ENCODE measurements at regions not wholly inside any gene's neighbourhood (a gene's known extent, or its start where the extent isn't known, plus 50 kb on each side); places are given as distances from the start of the nearest gene placed in this dataset.

DNA sequence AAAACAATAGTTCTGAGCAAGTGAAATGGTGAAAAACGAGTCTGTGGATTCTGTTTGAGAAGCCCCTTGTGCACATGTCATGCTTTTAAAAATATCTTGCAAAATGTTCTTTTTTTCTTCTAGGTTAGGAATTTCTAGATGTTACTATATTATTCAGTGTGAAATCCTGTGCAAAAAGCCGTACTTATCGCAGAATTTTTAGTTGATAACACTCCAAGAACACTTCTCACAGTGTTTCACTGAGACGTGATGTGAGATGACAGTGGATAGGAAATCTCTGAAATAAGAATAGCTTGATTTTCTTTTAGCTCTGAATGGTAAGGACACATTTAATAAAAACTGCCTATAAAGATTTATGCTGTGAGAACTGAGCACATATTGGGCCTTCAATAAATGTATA lies 234.5 kb downstream of the SNAPC1 start:
- Mint-ChIP-seq H3K27ac (ENCODE audit: unreplicated experiment) (no peak overlapping the region), H3K9me3 (ENCODE audit: unreplicated experiment) (no peaks in the 10 kb centered on the region), H3K4me3 (ENCODE audit: unreplicated experiment) (no peak overlapping the region), H3K36me3 (ENCODE audit: insufficient read depth, unreplicated experiment) (no peaks in the 10 kb centered on the region), H3K4me1 (ENCODE audit: low read depth, unreplicated experiment) (no peaks in the 10 kb centered on the region), H3K27me3 (ENCODE audit: insufficient read depth, unreplicated experiment) (peaks cover 2% of the 10 kb centered on the region)
- TF ChIP-seq, protein P1, sequence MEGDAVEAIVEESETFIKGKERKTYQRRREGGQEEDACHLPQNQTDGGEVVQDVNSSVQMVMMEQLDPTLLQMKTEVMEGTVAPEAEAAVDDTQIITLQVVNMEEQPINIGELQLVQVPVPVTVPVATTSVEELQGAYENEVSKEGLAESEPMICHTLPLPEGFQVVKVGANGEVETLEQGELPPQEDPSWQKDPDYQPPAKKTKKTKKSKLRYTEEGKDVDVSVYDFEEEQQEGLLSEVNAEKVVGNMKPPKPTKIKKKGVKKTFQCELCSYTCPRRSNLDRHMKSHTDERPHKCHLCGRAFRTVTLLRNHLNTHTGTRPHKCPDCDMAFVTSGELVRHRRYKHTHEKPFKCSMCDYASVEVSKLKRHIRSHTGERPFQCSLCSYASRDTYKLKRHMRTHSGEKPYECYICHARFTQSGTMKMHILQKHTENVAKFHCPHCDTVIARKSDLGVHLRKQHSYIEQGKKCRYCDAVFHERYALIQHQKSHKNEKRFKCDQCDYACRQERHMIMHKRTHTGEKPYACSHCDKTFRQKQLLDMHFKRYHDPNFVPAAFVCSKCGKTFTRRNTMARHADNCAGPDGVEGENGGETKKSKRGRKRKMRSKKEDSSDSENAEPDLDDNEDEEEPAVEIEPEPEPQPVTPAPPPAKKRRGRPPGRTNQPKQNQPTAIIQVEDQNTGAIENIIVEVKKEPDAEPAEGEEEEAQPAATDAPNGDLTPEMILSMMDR (IDR thresholded peaks at IDR 0.05; ENCODE audit: insufficient read depth in 1 of 2, low read depth in 1 of 2, low read length in 1 of 2, severe bottlenecking in 1 of 2, unreplicated experiment in 1 of 2) = no peak
- H3K27me3 ChIP-seq (replicated peaks; ENCODE audit: control insufficient read depth, insufficient read depth, low read length) = no peaks in the 10 kb centered on the region
- BruUV-seq (replicated peaks) = no TSS peak
- POLR2A ChIA-PET = interaction anchor here (1.2 kb wide), 1 partner anchor 16 kb away, joined by 3 read pairs; no protein-coding TSS in a partner anchor
- CTCF ChIA-PET = no interaction called here
- H3K9me3 ChIP-seq = no peaks in the 10 kb centered on the region; the same call in 1 of the 2 replicates
- no peaks in the 10 kb centered on the region for H3K4me1 ChIP-seq
- DNase-seq = no peak
- intact Hi-C loops (cut with micrococcal nuclease; ENCODE audit: unreplicated experiment) = no loop called here
- no peak overlapping the region for H3K4me3 ChIP-seq (ENCODE audit: low read depth, low read length)
- H3K36me3 ChIP-seq (ENCODE audit: control insufficient read depth, insufficient read depth, low read length) = no peaks in the 10 kb centered on the region

DNA sequence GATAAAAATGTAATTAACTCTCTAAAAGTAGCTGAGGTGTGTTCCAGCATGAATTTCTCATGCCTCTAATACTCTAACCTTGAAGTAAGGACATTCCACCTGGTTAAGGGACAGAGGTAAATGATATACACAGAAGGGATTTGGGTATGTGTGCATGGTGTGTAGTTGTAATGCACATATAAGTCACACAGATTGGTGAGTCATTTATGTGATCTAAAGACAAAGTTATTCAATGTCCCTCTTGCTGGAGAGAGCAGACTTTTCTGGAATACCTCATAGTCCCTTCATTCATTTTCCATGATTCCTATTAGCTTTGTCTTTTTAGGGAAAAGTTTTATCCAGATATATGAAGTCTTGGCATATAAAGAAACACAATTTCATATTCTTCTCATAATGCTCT lies 234.9 kb downstream of the SNAPC1 start:
- CTCF ChIA-PET = no interaction called here
- H3K27ac Mint-ChIP-seq (ENCODE audit: unreplicated experiment) = no peak overlapping the region
- Histone ChIP-seq H3K9me3 (no peaks in the 10 kb centered on the region; the same call in 1 of the 2 replicates), H3K27me3 (replicated peaks; ENCODE audit: control insufficient read depth, insufficient read depth, low read length) (no peaks in the 10 kb centered on the region), H3K4me3 (ENCODE audit: low read depth, low read length) (no peak overlapping the region), H3K36me3 (ENCODE audit: control insufficient read depth, insufficient read depth, low read length) (no peaks in the 10 kb centered on the region), H3K4me1 (no peaks in the 10 kb centered on the region)
- H3K36me3 Mint-ChIP-seq (ENCODE audit: insufficient read depth, unreplicated experiment) = no peaks in the 10 kb centered on the region
- intact Hi-C loops (cut with micrococcal nuclease; ENCODE audit: unreplicated experiment) = no loop called here
- H3K4me3 Mint-ChIP-seq (ENCODE audit: unreplicated experiment) = no peak overlapping the region
- no peaks in the 10 kb centered on the region for H3K4me1 Mint-ChIP-seq (ENCODE audit: low read depth, unreplicated experiment)
- POLR2A ChIA-PET = interaction anchor here (1.2 kb wide), 1 partner anchor 16 kb away, joined by 3 read pairs; no protein-coding TSS in a partner anchor
- TF ChIP-seq, protein P1 (IDR thresholded peaks at IDR 0.05; ENCODE audit: insufficient read depth in 1 of 2, low read depth in 1 of 2, low read length in 1 of 2, severe bottlenecking in 1 of 2, unreplicated experiment in 1 of 2) = no peak
- DNase-seq = no peak
- H3K9me3 Mint-ChIP-seq (ENCODE audit: unreplicated experiment) = no peaks in the 10 kb centered on the region
- peaks cover 2% of the 10 kb centered on the region for H3K27me3 Mint-ChIP-seq (ENCODE audit: insufficient read depth, unreplicated experiment)
- no TSS peak for BruUV-seq (replicated peaks)

DNA sequence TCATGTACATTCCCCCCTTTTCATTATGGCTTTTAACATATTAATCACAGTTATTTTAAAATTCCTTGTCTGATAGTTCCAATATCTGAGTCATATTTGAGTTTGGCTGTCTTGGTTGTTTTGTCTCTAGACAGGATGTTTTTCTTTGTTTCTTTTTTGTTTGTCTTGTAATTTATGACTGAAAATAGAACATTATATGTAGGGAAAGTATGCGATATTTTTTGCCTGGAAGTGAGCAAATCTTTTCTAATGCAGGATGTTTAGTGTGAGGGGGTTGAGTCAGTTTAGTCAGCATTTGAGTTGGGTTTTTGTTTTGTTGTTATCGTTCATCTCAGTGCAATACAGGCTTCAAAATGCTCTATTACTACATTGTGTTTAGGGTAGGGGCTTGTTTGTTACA lies 239.7 kb downstream of the SNAPC1 start:
- H3K27ac Mint-ChIP-seq (ENCODE audit: unreplicated experiment) = no peak overlapping the region

More for the DNA sequence above, 239.7 kb downstream of the SNAPC1 start:
- Histone ChIP-seq H3K36me3 (ENCODE audit: control insufficient read depth, insufficient read depth, low read length) (no peaks in the 10 kb centered on the region), H3K4me3 (ENCODE audit: low read depth, low read length) (no peak overlapping the region), H3K9me3 (no peaks in the 10 kb centered on the region; the same call in 1 of the 2 replicates), H3K4me1 (no peaks in the 10 kb centered on the region), H3K27me3 (replicated peaks; ENCODE audit: control insufficient read depth, insufficient read depth, low read length) (no peaks in the 10 kb centered on the region)
- ChIA-PET POLR2A (no interaction called here), CTCF (no interaction called here)
- DNase-seq = no peak
- TF ChIP-seq, protein P1 (IDR thresholded peaks at IDR 0.05; ENCODE audit: insufficient read depth in 1 of 2, low read depth in 1 of 2, low read length in 1 of 2, severe bottlenecking in 1 of 2, unreplicated experiment in 1 of 2) = no peak
- Mint-ChIP-seq H3K4me3 (ENCODE audit: unreplicated experiment) (no peak overlapping the region), H3K27me3 (ENCODE audit: insufficient read depth, unreplicated experiment) (no peaks in the 10 kb centered on the region), H3K9me3 (ENCODE audit: unreplicated experiment) (peaks cover 14% of the 10 kb centered on the region), H3K4me1 (ENCODE audit: low read depth, unreplicated experiment) (no peaks in the 10 kb centered on the region), H3K36me3 (ENCODE audit: insufficient read depth, unreplicated experiment) (no peaks in the 10 kb centered on the region)
- intact Hi-C loops (cut with micrococcal nuclease; ENCODE audit: unreplicated experiment) = no loop called here
- BruUV-seq (replicated peaks) = no TSS peak
